Activated naive CD4-positive, alpha-beta T cell treated with anti-CD3 and anti-CD28 coated beads, Interleukin-2, amount 10 ng/mL, durations not matched to agents 7 days and 5 days (primary cell): ENCODE measurements at regions not wholly inside any gene's neighbourhood (a gene's known extent, or its start where the extent isn't known, plus 50 kb on each side); places are given as distances from the start of the nearest gene placed in this dataset.
"Not testable (repeated sequence)": the region's sequence is repeated elsewhere in the genome, so short reads cannot be mapped to it uniquely, and the experiment has no call there.

Source experiments
- CTCF ChIA-PET: fragments of 350-600 bp; sonication (Branson Sonifier 250); formaldehyde crosslinking; loops from one replicate; lab custom pipeline; 2021; ENCODE audit warnings: antibody characterized with exemption; lab: Charles Lee
- DNase-seq: peaks from one replicate; pipeline ENCODE4 v3.0.0-alpha.2; 2020
- H3K27ac Mint-ChIP-seq: one replicate; pipeline ENCODE4 v1.8.0; 2021; ENCODE audit warnings: mild to moderate bottlenecking, moderate library complexity, mixed read lengths
- H3K27me3 Mint-ChIP-seq: one replicate; pipeline ENCODE4 v1.8.0; 2021; ENCODE audit warnings: mild to moderate bottlenecking, mixed read lengths
- H3K36me3 Mint-ChIP-seq: one replicate; pipeline ENCODE4 v1.8.0; 2021; ENCODE audit warnings: mixed read lengths
- H3K4me1 Mint-ChIP-seq: one replicate; pipeline ENCODE4 v1.8.0; 2021; ENCODE audit warnings: mixed read lengths
- H3K4me3 Mint-ChIP-seq: one replicate; pipeline ENCODE4 v1.8.0; 2021; ENCODE audit warnings: mild to moderate bottlenecking, moderate library complexity, mixed read lengths
- H3K9me3 Mint-ChIP-seq: one replicate; pipeline ENCODE4 v1.8.0; 2021; ENCODE audit warnings: mixed read lengths

DNA sequence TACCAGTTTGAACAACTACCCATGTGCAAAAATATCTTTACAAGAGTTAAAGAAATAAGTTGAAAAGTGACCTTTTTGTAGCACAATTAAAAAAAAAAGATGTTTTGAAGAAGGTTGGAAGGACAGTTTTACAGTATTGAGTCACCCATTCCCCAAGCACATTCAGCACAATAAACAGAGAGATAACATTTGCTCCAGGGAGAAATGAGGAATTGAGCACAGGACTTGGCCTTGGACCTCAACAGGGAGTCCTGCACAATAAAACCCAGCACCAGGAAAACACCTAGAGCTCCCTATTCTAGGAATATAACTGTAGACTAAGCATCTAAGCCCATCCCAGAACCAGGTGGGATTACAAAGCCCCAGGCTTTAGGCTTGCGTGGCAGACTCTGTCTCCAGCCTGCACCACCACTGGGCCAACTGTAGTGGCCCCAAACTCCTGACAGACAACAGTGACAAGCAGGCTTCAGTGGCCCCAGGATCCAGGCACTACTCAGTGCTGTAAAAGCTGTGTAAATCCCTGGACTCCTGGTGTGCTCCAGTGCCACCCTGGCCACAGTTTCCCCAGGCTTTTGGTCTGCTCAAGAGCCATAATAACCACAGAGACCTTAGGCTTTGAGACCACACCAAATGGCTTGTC, 857.2 kb downstream of the SLITRK1 start:
- H3K4me1 Mint-ChIP-seq, result no peaks in the 10 kb centered on the region
- CTCF ChIA-PET, result no interaction called here
- DNase-seq, result no peak
- no peaks in the 10 kb centered on the region for H3K9me3 Mint-ChIP-seq
- no peaks in the 10 kb centered on the region for H3K27me3 Mint-ChIP-seq
- no peaks in the 10 kb centered on the region for H3K36me3 Mint-ChIP-seq
- no peak overlapping the region for H3K27ac Mint-ChIP-seq
- H3K4me3 Mint-ChIP-seq, result no peak overlapping the region

DNA sequence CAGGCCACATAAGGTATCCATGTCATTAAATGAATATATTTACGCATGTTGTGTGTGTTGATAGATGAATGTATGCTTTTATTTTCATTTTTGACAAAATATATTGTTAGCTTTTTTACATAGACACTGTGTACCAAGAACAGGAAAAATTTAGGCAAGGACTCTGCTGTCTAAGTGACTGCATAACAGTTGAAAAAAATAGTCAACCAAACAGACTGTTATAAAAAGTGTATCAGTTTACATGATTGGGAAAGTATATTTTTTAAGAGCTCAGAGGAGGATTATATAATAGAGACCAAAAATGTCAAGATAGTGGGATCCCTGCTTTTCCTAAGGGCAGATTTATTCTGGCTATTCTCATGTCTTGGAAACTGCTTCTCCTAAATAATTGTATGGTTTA, 858.0 kb downstream of the SLITRK1 start:
- H3K36me3 Mint-ChIP-seq, result no peaks in the 10 kb centered on the region
- no peaks in the 10 kb centered on the region for H3K27me3 Mint-ChIP-seq
- H3K9me3 Mint-ChIP-seq, result no peaks in the 10 kb centered on the region

DNA sequence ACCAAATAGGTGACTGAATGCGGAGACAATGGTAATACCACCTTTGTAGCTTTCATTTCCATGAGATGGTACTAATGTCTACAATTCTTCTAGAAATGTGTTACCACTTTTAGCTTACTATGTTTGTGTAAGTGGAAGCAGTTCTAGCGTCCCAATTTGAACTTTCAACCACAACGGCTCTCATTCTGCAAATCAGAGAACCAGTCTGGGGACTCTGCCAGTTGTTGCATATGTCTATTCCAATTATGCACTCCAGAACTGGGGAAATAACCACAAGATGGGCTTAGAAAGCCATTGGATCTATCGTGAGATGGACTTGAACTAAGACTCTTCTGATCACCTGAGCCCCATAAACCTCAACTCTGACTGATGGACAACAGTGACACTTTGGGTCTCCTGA, 862.3 kb downstream of the SLITRK1 start:
- H3K9me3 Mint-ChIP-seq, result peaks cover 5% of the 10 kb centered on the region
- H3K4me1 Mint-ChIP-seq, result no peaks in the 10 kb centered on the region
- H3K27me3 Mint-ChIP-seq, result no peaks in the 10 kb centered on the region
- H3K36me3 Mint-ChIP-seq, result no peaks in the 10 kb centered on the region
- no peak for DNase-seq
- no peak overlapping the region for H3K27ac Mint-ChIP-seq
- CTCF ChIA-PET, result no interaction called here
- no peak overlapping the region for H3K4me3 Mint-ChIP-seq

More for the DNA sequence above, 858.0 kb downstream of the SLITRK1 start:
- H3K27ac Mint-ChIP-seq, result no peak overlapping the region
- CTCF ChIA-PET, result no interaction called here
- H3K4me1 Mint-ChIP-seq, result no peaks in the 10 kb centered on the region
- no peak for DNase-seq
- H3K4me3 Mint-ChIP-seq, result no peak overlapping the region

DNA sequence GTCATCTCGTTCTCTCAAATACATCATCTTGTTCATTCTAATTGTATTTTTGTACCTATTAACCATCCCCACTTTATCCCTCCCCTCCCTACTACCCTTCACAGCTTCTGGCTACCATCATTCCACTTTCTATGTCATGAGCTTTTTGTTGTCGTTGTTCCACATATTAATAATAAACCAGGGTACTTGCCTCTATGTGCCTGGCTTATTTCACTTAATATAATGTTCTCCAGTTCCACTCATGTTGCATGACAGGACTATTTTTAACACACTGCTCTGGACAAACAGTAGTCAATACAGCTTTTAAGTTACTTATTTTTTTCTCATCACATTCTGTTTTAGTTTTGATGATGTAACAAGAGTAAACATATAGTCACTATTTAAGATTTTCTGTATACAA, 872.3 kb downstream of the SLITRK1 start:
- Mint-ChIP-seq H3K27me3 (no peaks in the 10 kb centered on the region), H3K36me3 (no peaks in the 10 kb centered on the region), H3K27ac (no peak overlapping the region), H3K4me3 (no peak overlapping the region), H3K4me1 (no peaks in the 10 kb centered on the region), H3K9me3 (no peaks in the 10 kb centered on the region)
- CTCF ChIA-PET, result no interaction called here
- DNase-seq, result no peak

DNA sequence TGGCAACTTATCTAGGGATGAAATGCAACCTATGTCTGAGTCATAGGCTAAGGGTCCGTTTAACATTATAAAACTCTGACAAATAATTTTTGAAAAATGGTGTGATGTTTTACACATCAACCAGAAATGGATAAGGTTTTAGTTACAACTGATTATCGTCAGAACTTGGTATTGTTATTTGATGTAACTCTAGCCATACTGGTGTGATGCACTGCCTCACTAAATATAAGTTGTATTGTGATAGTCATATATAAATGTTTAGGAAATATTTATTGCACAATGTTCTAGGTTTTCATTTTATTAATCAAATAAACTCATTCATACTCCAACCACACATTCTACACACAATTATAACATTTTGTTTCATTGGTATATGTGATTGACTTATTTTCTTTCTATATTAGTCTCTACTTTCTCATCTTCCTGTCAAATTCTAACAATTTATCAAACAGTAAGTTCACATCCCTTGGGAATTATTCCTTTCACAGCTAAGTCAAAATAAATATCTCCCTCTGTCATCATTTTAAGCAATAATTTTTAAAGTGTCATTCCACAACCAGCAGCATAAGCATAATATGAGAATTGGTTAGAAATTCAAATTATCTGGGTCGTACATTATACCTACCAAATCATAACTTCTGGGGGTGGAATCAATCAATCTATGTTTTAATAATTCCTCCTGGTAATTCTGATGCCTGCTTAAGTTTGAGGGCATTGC, 873.9 kb downstream of the SLITRK1 start:
- CTCF ChIA-PET, result no interaction called here
- DNase-seq, result no peak

DNA sequence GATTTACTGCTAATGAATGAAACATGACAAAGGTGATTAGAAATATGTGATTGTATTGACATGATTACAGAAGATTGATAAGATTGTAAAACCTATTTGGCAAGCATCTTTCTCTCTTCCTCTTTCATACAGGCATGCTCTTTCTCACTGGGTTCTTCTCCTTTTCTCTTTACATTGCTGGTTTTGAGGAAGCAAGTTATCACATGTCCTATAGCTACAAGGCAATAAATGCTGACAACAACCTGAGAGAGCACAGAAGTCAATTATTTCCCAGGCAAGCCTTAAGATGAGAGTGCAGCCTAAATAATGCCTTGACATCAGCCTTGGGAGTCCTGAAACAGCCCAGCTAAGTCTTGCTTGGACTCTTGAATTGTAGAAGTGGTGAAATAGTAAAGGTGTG, 875.0 kb downstream of the SLITRK1 start:
- no peaks in the 10 kb centered on the region for H3K36me3 Mint-ChIP-seq
- peaks cover 4% of the 10 kb centered on the region for H3K9me3 Mint-ChIP-seq
- no peaks in the 10 kb centered on the region for H3K4me1 Mint-ChIP-seq
- CTCF ChIA-PET, result no interaction called here
- H3K4me3 Mint-ChIP-seq, result no peak overlapping the region
- DNase-seq, result no peak
- H3K27ac Mint-ChIP-seq, result no peak overlapping the region
- H3K27me3 Mint-ChIP-seq, result no peaks in the 10 kb centered on the region

More for the DNA sequence above, 873.9 kb downstream of the SLITRK1 start:
- Mint-ChIP-seq H3K36me3 (no peaks in the 10 kb centered on the region), H3K4me3 (no peak overlapping the region), H3K4me1 (no peaks in the 10 kb centered on the region), H3K27me3 (no peaks in the 10 kb centered on the region), H3K27ac (no peak overlapping the region), H3K9me3 (peaks cover 4% of the 10 kb centered on the region)

DNA sequence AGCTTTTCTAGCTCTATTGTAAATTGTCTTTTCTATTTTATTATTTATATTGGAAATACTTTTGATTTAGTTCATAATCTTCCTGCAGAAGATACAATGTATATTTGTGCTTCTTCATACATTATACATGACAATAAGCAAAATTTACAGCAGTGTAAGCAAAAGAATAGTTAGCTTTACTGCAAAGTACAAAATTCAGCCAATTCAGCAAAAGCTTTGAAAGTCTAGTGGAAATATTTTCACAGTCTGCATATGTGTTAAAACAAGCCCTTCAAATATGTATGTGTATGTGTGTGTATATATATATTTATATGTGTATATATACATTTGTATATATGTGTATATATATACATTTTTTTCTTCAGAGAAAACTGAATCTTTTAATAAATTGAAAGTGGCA, 879.1 kb downstream of the SLITRK1 start:
- Mint-ChIP-seq H3K36me3 (no peaks in the 10 kb centered on the region), H3K4me3 (no peak overlapping the region), H3K4me1 (no peaks in the 10 kb centered on the region), H3K27me3 (no peaks in the 10 kb centered on the region), H3K9me3 (peaks cover 6% of the 10 kb centered on the region), H3K27ac (no peak overlapping the region)
- no peak for DNase-seq
- CTCF ChIA-PET, result no interaction called here

DNA sequence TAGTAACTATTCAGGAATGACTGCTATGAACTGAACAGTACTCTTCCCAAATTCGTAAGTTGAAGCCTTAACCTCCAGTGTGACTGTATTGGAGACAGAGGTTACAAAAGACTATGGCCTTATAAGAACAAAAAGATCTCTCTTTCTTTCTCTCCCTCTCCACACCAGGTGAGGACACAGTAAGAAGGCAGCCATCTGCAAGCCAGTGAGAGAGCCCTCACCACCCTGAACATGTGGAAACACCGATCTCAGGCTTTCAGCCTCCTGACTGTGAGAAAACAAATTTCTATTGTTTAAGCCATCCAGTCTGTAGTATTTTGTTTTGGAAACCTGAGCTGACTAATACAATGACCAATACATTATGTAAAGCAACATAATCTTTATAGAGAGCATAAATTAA, 888.9 kb downstream of the SLITRK1 start:
- CTCF ChIA-PET, result no interaction called here
- H3K36me3 Mint-ChIP-seq, result no peaks in the 10 kb centered on the region
- H3K4me3 Mint-ChIP-seq, result no peak overlapping the region
- H3K27ac Mint-ChIP-seq, result no peak overlapping the region
- H3K4me1 Mint-ChIP-seq, result no peaks in the 10 kb centered on the region
- no peaks in the 10 kb centered on the region for H3K27me3 Mint-ChIP-seq
- no peak for DNase-seq
- peaks cover 2% of the 10 kb centered on the region for H3K9me3 Mint-ChIP-seq

DNA sequence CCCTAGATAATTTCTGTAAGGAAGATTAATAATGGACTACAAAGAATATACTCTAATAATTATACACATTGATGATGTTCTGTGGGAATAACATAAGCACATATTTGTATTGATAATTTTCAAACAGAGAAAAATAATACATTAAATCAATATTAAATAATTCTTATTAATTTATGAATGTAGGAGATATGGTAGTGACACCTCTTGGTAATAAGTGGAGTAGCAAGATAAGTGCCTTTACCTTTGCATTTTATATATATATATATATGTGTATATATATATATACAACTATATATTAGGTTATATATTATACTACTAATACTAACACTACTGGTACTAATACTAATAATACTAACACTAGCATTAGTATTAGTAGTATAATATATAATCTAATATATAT, 905.8 kb downstream of the SLITRK1 start:
- no peak for DNase-seq
- Mint-ChIP-seq H3K9me3 (peaks cover 10% of the 10 kb centered on the region), H3K36me3 (no peaks in the 10 kb centered on the region), H3K4me3 (no peak overlapping the region), H3K27ac (no peak overlapping the region), H3K27me3 (no peaks in the 10 kb centered on the region), H3K4me1 (no peaks in the 10 kb centered on the region)
- CTCF ChIA-PET, result no interaction called here

DNA sequence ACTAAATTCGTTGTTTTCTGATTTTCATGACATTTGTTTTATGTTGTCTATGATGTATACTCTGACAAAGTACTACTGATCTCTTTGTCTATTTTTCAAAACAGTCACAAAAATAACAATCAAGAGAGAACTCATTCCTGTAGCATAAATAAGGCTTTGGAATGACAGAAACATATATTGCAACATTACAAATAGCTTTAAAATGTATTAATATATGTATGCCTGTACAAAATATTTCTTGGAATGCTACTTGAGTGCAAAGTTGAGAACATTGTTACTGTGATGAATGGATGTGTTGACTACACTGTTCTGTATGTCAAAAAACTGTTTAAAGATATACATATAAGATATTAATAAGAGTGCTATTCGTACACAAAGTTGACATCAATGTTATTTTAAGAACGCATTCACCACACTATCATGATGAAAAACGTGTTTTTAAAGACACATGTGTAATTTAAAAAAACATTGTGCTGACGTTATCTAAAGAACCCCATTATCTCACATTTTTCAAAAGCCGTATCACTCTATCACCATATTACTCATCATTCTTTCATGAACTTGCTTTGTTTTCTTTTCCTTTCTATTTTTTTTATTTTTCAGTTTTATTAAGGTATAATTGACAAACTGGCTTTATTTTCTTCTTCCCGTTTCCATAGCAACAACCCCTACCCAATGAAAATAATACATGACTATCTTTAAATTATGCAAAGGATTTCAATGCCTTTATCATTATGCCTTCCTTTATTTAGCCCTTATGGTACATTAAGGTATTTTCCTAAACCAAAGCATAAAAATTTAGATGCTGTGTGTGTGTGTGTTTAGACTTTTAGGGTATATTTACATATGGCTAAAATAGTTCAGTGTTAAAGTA, 918.8 kb downstream of the SLITRK1 start:
- no peaks in the 10 kb centered on the region for H3K27me3 Mint-ChIP-seq
- H3K27ac Mint-ChIP-seq, result no peak overlapping the region
- H3K9me3 Mint-ChIP-seq, result no peaks in the 10 kb centered on the region
- no peak for DNase-seq
- H3K36me3 Mint-ChIP-seq, result no peaks in the 10 kb centered on the region
- no peak overlapping the region for H3K4me3 Mint-ChIP-seq
- CTCF ChIA-PET, result no interaction called here
- H3K4me1 Mint-ChIP-seq, result no peaks in the 10 kb centered on the region

DNA sequence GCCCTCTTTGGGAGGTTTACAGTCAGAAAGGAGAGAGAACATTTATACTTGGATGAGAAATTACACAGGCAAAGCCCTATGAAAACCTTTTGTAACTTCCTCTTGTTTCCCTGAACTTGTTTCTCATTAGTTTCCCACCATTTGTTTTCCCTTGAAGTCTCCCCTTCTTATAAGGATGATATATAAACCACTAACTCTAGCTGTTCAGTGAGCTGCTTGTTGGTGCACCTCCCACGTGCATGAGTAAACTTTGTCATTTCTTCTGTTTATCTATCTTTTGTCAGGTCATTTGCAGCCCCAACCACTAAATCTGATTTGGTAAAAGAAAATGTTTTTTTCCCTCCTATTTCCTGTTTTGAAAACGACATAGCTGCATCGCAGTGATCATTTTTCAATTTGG, 919.9 kb downstream of the SLITRK1 start:
- Mint-ChIP-seq H3K36me3 (no peaks in the 10 kb centered on the region), H3K27ac (no peak overlapping the region), H3K4me1 (no peaks in the 10 kb centered on the region), H3K9me3 (peaks cover 4% of the 10 kb centered on the region), H3K4me3 (no peak overlapping the region), H3K27me3 (no peaks in the 10 kb centered on the region)
- no peak for DNase-seq
- CTCF ChIA-PET, result no interaction called here

DNA sequence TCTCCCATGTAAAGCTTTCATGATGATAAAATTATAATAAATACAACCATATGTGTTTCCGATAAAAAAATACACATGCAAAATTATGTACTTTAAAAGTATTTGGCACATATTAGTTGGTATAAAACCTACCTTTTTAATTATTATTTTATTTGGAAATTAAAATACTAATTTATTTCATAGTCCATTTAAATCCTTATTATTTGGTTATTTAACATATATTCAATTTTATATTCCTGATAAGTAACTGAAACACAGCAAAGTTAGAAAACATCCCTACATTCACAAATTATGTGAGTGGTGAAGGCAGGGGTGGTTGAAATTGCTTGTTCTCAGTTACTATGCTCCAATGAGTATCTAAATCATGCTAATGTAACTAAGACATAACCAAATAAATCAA, 920.5 kb downstream of the SLITRK1 start:
- CTCF ChIA-PET, result no interaction called here
- Mint-ChIP-seq H3K27me3 (no peaks in the 10 kb centered on the region), H3K36me3 (no peaks in the 10 kb centered on the region), H3K4me1 (no peaks in the 10 kb centered on the region), H3K4me3 (no peak overlapping the region), H3K9me3 (peaks cover 5% of the 10 kb centered on the region), H3K27ac (no peak overlapping the region)
- DNase-seq, result no peak

DNA sequence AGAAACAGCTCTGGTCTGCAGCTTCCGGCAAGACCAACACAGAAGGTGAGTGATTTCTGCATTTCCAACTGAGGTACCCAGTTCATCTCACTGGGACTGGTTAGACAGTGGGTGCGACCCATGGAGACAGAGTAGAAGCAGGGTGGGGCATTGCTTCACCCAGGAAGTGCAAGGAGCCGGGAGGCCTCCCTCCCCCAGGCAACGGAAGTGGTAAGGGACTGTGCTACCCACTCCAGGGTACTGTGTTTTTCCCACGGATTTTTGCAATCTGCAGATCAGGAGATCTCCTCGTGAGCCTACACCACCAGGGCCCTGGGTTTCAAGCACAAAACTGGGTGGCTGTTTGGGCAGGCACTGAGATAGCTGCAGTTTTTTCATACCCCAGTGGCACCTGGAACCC, 929.9 kb downstream of the SLITRK1 start:
- H3K4me3 Mint-ChIP-seq, DNase-seq, H3K27me3 Mint-ChIP-seq, H3K4me1 Mint-ChIP-seq, CTCF ChIA-PET, H3K36me3 Mint-ChIP-seq, H3K27ac Mint-ChIP-seq: not testable (repeated sequence)
- H3K9me3 Mint-ChIP-seq, result peaks cover 17% of the 10 kb centered on the region

DNA sequence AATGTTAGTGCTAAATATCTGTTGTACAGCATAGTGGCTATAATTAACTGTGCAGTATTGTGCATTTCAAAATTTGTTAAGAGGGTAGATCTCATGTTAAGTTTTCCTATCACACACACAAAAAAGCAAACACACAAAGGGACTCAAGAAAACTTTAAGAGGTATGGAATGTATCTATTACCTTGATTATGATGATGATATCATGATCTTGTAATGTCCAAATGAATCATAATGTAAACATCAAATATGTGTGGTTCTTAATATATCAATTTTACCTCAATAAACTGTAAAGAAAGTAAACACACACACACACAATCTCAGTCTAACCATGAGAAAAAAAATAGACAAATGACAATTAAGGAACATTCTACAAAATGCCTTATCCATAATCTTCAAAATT, 934.6 kb downstream of the SLITRK1 start:
- no peaks in the 10 kb centered on the region for H3K27me3 Mint-ChIP-seq
- no peaks in the 10 kb centered on the region for H3K4me1 Mint-ChIP-seq
- peaks cover 6% of the 10 kb centered on the region for H3K9me3 Mint-ChIP-seq
- DNase-seq, result no peak
- no peak overlapping the region for H3K27ac Mint-ChIP-seq
- CTCF ChIA-PET, result no interaction called here
- no peaks in the 10 kb centered on the region for H3K36me3 Mint-ChIP-seq
- H3K4me3 Mint-ChIP-seq, result no peak overlapping the region

DNA sequence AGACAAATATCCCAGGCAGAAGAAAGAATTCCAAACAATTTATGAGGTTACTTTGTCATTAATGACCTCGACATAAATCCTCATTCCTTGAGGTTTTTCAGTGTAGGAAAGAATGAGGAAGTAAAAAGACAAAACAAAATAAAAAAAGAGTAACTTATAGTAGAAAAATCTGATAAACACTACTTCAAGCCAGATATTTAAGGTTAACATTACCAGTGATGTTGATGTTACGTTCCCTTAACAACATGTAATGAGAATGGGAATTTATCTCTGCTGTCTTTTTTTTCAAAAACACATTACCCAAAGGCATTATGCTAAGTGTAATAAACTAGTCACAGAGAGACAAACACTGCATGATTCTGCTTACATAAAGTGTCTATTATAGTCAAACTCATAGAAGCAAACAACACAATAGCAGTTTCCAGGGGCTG, 935.1 kb downstream of the SLITRK1 start:
- CTCF ChIA-PET, result no interaction called here
- peaks cover 6% of the 10 kb centered on the region for H3K9me3 Mint-ChIP-seq
- no peak for DNase-seq
- no peaks in the 10 kb centered on the region for H3K4me1 Mint-ChIP-seq
- H3K27me3 Mint-ChIP-seq, result no peaks in the 10 kb centered on the region
- H3K4me3 Mint-ChIP-seq, result no peak overlapping the region
- H3K36me3 Mint-ChIP-seq, result no peaks in the 10 kb centered on the region
- no peak overlapping the region for H3K27ac Mint-ChIP-seq
